Endothelial cell of umbilical vein (primary cell): ENCODE measurements at regions not wholly inside any gene's neighbourhood (a gene's known extent, or its start where the extent isn't known, plus 50 kb on each side); places are given as distances from the start of the nearest gene placed in this dataset.

Experiments used
- BruUV-seq: library from RNA; stranded (reverse); fragments of 400-500 nt; replicated peaks from 2 replicates; lab custom pipeline; 2021; lab: Mats Ljungman, UMichigan
- CTCF ChIA-PET: fragments of 300-600, 350-600 bp; sonication (Branson Sonifier 250); formaldehyde crosslinking; loops from one replicate; lab custom pipeline; 2021; ENCODE audit warnings: antibody characterized with exemption, inconsistent platforms; lab: Charles Lee
- POLR2A ChIA-PET: fragments of 300-600, 350-600 bp; sonication (Branson Sonifier 250); formaldehyde crosslinking; loops from one replicate; lab custom pipeline; 2021; ENCODE audit warnings: antibody characterized with exemption, inconsistent platforms; lab: Charles Lee
- DNase-seq: peaks from one replicate; pipeline ENCODE4 v3.0.0-alpha.2; 2011; ENCODE audit warnings: low read depth, low spot score
- FAIRE-seq: peaks from 2 replicates; lab custom pipeline; 2011; peaks lifted over from hg19 to GRCh38; lab: Jason Lieb, UNC
- H2AFZ ChIP-seq: 2 replicates; pipeline ENCODE4 v1.6.0; 2012; ENCODE audit warnings: low read depth, low read length, control low read depth, inconsistent platforms
- H3K27ac ChIP-seq: 2 replicates; pipeline ENCODE4 v1.5.1; 2011; ENCODE audit warnings: low read depth, mild to moderate bottlenecking, control low read depth, low read length, moderate library complexity; ENCODE audit not compliant: insufficient read depth
- H3K27me3 ChIP-seq, 2 experiments: 2 replicates each; pipeline versions ENCODE4 v1.6.0 to v1.6.1; 2011; ENCODE audit warnings: low read length in 2 of 2, mixed read lengths in 1 of 2; ENCODE audit not compliant: control insufficient read depth in 2 of 2, insufficient read depth in 2 of 2
- H3K36me3 ChIP-seq, 2 experiments: 2 replicates in 1 of 2; 3 replicates in 1 of 2; pipeline ENCODE4 v1.5.1; 2011; ENCODE audit warnings: low read length in 2 of 2, mild to moderate bottlenecking in 1 of 2, moderate library complexity in 1 of 2; ENCODE audit not compliant: control insufficient read depth in 2 of 2, insufficient read depth in 2 of 2; ENCODE audit errors: extremely low read depth in 1 of 2
- H3K4me1 ChIP-seq: 3 replicates; pipeline ENCODE4 v1.5.1; 2011; ENCODE audit warnings: mild to moderate bottlenecking, low read length; ENCODE audit not compliant: control insufficient read depth, insufficient read depth; ENCODE audit errors: extremely low read depth
- H3K4me2 ChIP-seq: 2 replicates; pipeline ENCODE4 v1.6.1; 2011; ENCODE audit warnings: low read length, control low read depth, mixed read lengths; ENCODE audit not compliant: insufficient read depth
- H3K4me3 ChIP-seq, 3 experiments: fragments of 200-600 bp in 1 of 3; sonication (generic), shearing (Covaris generic) in 1 of 3; replicated peaks in 1 of 3; 2 replicates each; pipeline ENCODE4 v1.5.1; 2011 to 2016; ENCODE audit warnings: control low read depth in 3 of 3, low read length in 3 of 3, mild to moderate bottlenecking in 2 of 3, inconsistent platforms in 1 of 3, low read depth in 1 of 3, moderate library complexity in 1 of 3; ENCODE audit not compliant: insufficient read depth in 1 of 3
- H3K79me2 ChIP-seq: 2 replicates; pipeline ENCODE4 v1.6.0; 2012; ENCODE audit warnings: low read length, inconsistent platforms; ENCODE audit not compliant: control insufficient read depth, insufficient read depth
- H3K9ac ChIP-seq: replicated peaks from 2 replicates; pipeline ENCODE3; 2011; ENCODE audit warnings: low read length, control low read depth; ENCODE audit not compliant: insufficient read depth; ENCODE audit errors: extremely low read depth
- H3K9me1 ChIP-seq: replicated peaks from 3 replicates; pipeline ENCODE4 v1.6.0; 2011; ENCODE audit warnings: mild to moderate bottlenecking, low read length; ENCODE audit not compliant: control insufficient read depth, insufficient read depth; ENCODE audit errors: extremely low read depth
- H3K9me3 ChIP-seq: replicated peaks from 2 replicates; pipeline ENCODE4 v1.5.1; 2012; ENCODE audit warnings: low read length, inconsistent platforms; ENCODE audit not compliant: control insufficient read depth, insufficient read depth
- H4K20me1 ChIP-seq: replicated peaks from 2 replicates; pipeline ENCODE3; 2011; ENCODE audit warnings: mild to moderate bottlenecking, low read length; ENCODE audit not compliant: control insufficient read depth, insufficient read depth; ENCODE audit errors: extremely low read depth
- EZH2 ChIP-seq: IDR thresholded peaks from 2 replicates; pipeline ENCODE4 v1.6.1; 2012; ENCODE audit warnings: borderline replicate concordance, low read depth, mild to moderate bottlenecking, moderate library complexity, low read length, inconsistent platforms; ENCODE audit not compliant: severe bottlenecking
- FOS ChIP-seq: IDR thresholded peaks from 2 replicates; pipeline ENCODE4 v1.6.1; 2011; ENCODE audit warnings: mild to moderate bottlenecking, low read length, moderate library complexity, borderline replicate concordance; ENCODE audit not compliant: insufficient read depth
- GATA2 ChIP-seq: IDR thresholded peaks from 2 replicates; pipeline ENCODE4 v1.7.0; 2011; ENCODE audit warnings: low read depth, mild to moderate bottlenecking, moderate library complexity, mixed read lengths, low read length; ENCODE audit not compliant: insufficient read length, insufficient read depth
- JUN ChIP-seq: IDR thresholded peaks from 2 replicates; pipeline ENCODE4 v1.6.1; 2011; ENCODE audit warnings: borderline replicate concordance, low read depth; ENCODE audit not compliant: insufficient read length, insufficient read depth
- MYC ChIP-seq: IDR thresholded peaks from one replicate; pipeline ENCODE4 v1.6.1; 2011; ENCODE audit warnings: mild to moderate bottlenecking, low read depth, low read length
- POLR2A ChIP-seq: IDR thresholded peaks from 2 replicates; pipeline ENCODE4 v1.6.1; 2012; ENCODE audit warnings: low read depth, mild to moderate bottlenecking, control low read depth, low read length
- POLR2AphosphoS5 ChIP-seq: IDR thresholded peaks from 2 replicates; pipeline ENCODE4 v1.6.1; 2012; ENCODE audit warnings: low read depth, mild to moderate bottlenecking, control low read depth, low read length, moderate library complexity; ENCODE audit not compliant: insufficient read depth
- dilution Hi-C: fragments of 300-500 bp; cut with MboI; formaldehyde crosslinking; loops from one replicate; pipeline ENCODE4 v1.15.0; 2019; ENCODE audit warnings: low sequenced_read_pairs; ENCODE audit not compliant: extremely low pct_ligation_motif_present
- intact Hi-C: fragments of 100-400 bp; cut with micrococcal nuclease; formaldehyde crosslinking; loops from one replicate; pipeline ENCODE4 v1.10.0; 2022
- TF ChIP-seq, protein P1 (sequence below), 2 donors: IDR thresholded peaks; 1 replicate in 1 of 2; 2 replicates in 1 of 2; pipeline ENCODE4 v1.5.1; 2011; ENCODE audit warnings: low read length in 2 of 2, mild to moderate bottlenecking in 2 of 2, moderate library complexity in 2 of 2, control low read depth in 1 of 2, inconsistent platforms in 1 of 2, low read depth in 1 of 2; ENCODE audit not compliant: insufficient read depth in 1 of 2; ENCODE audit errors: extremely low read depth in 1 of 2
- TF ChIP-seq, protein P2 (sequence below): IDR thresholded peaks from 2 replicates; pipeline ENCODE4 v1.6.1; 2011; ENCODE audit not compliant: insufficient read depth, insufficient read length

DNA sequence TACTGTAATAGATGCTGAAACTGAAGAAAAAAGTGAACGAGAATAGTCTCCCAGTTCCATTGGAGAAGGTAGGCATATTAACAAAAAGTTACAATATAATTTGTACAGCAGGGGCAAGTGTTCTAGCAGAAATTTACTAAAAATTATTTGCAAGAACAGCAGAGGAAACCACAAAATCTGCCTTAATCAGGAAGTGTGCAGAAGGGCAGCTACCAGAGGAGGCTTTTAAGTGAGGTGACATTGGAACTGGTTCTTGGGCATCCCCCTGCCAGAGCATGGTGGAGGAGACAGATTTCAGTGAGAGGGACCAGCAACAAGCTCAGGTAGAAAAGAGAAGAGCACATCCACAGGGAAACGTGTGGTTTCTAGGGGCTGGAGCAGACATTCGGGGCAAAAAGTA, 279.3 kb upstream of the CAMK1G start:
- no peaks in the 10 kb centered on the region for H3K4me1 ChIP-seq
- no peaks in the 10 kb centered on the region for H3K9me1 ChIP-seq
- FAIRE-seq (no peak), DNase-seq (no peak)
- H2AFZ ChIP-seq, result no peak overlapping the region
- no peaks in the 10 kb centered on the region for H3K9me3 ChIP-seq
- H3K27me3 ChIP-seq, result no peaks in the 10 kb centered on the region
- dilution Hi-C loops (no loop called here), intact Hi-C loops (no loop called here)
- ChIA-PET POLR2A (no interaction called here), CTCF (no interaction called here)
- no peak overlapping the region for H3K9ac ChIP-seq
- no peak overlapping the region for H3K4me3 ChIP-seq
- H3K4me2 ChIP-seq, result no peak overlapping the region
- H4K20me1 ChIP-seq, result no peaks in the 10 kb centered on the region
- BruUV-seq, result no TSS peak
- H3K27ac ChIP-seq, result no peak overlapping the region
- no peaks in the 10 kb centered on the region for H3K36me3 ChIP-seq
- no peaks in the 10 kb centered on the region for H3K79me2 ChIP-seq
- TF ChIP-seq FOS (no peak), GATA2 (no peak), MYC (no peak), POLR2A (no peak), EZH2 (no peak), JUN (no peak), POLR2AphosphoS5 (no peak)
- TF ChIP-seq, protein P1, sequence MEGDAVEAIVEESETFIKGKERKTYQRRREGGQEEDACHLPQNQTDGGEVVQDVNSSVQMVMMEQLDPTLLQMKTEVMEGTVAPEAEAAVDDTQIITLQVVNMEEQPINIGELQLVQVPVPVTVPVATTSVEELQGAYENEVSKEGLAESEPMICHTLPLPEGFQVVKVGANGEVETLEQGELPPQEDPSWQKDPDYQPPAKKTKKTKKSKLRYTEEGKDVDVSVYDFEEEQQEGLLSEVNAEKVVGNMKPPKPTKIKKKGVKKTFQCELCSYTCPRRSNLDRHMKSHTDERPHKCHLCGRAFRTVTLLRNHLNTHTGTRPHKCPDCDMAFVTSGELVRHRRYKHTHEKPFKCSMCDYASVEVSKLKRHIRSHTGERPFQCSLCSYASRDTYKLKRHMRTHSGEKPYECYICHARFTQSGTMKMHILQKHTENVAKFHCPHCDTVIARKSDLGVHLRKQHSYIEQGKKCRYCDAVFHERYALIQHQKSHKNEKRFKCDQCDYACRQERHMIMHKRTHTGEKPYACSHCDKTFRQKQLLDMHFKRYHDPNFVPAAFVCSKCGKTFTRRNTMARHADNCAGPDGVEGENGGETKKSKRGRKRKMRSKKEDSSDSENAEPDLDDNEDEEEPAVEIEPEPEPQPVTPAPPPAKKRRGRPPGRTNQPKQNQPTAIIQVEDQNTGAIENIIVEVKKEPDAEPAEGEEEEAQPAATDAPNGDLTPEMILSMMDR (IDR thresholded peaks at IDR 0.05; ENCODE audit: extremely low read depth in 1 of 2, insufficient read depth in 1 of 2, low read depth in 1 of 2, low read length in 2 of 2), result no peak
- TF ChIP-seq, protein P2, sequence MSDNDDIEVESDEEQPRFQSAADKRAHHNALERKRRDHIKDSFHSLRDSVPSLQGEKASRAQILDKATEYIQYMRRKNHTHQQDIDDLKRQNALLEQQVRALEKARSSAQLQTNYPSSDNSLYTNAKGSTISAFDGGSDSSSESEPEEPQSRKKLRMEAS, result no peak
